Naive thymus-derived CD4-positive, alpha-beta T cell (primary cell): ENCODE measurements at regions not wholly inside any gene's neighbourhood (a gene's known extent, or its start where the extent isn't known, plus 50 kb on each side); places are given as distances from the start of the nearest gene placed in this dataset.

ENCODE experiments used
- ATAC-seq: fragments of 150-1000 bp; cut with Tn5 transposase; 2 replicates; pipeline ENCODE4 v1.10.0; 2021; ENCODE audit warnings: mild to moderate bottlenecking, moderate library complexity
- CTCF ChIA-PET: fragments of 350-600 bp; sonication (Branson Sonifier 250); formaldehyde crosslinking; loops from one replicate; lab custom pipeline; 2021; ENCODE audit warnings: antibody characterized with exemption; lab: Charles Lee
- POLR2A ChIA-PET: fragments of 350-600 bp; sonication (Branson Sonifier 250); formaldehyde crosslinking; loops from one replicate; lab custom pipeline; 2021; ENCODE audit warnings: antibody characterized with exemption, inconsistent platforms; lab: Charles Lee
- DNase-seq, 9 donors: peaks; one replicate each; pipeline versions ENCODE4 v3.0.0 to v3.0.0-alpha.2; 2020 to 2022; ENCODE audit warnings: mixed read lengths in 1 of 9
- H3K27ac ChIP-seq: one replicate; pipeline ENCODE4 v1.7.0; 2013; ENCODE audit warnings: mild to moderate bottlenecking, low read depth, low read length, moderate library complexity
- H3K27me3 ChIP-seq, 2 donors: one replicate each; pipeline ENCODE4 v1.7.0; 2013; ENCODE audit warnings: low read length in 2 of 2, mild to moderate bottlenecking in 2 of 2, moderate library complexity in 2 of 2; ENCODE audit not compliant: control insufficient read depth in 2 of 2, insufficient read depth in 2 of 2
- H3K36me3 ChIP-seq, 3 experiments: 1 replicate in 2 of 3; 2 replicates in 1 of 3; pipeline ENCODE4 v1.7.0; 2013; ENCODE audit warnings: low read length in 3 of 3, mild to moderate bottlenecking in 3 of 3, moderate library complexity in 1 of 3; ENCODE audit not compliant: insufficient read depth in 3 of 3, control insufficient read depth in 2 of 3
- H3K4me1 ChIP-seq, 2 donors: one replicate each; pipeline ENCODE4 v1.7.0; 2013; ENCODE audit warnings: low read length in 2 of 2, mild to moderate bottlenecking in 2 of 2, moderate library complexity in 1 of 2; ENCODE audit not compliant: control insufficient read depth in 2 of 2, insufficient read depth in 2 of 2
- H3K4me3 ChIP-seq: 2 replicates; pipeline ENCODE4 v1.7.0; 2013; ENCODE audit warnings: mild to moderate bottlenecking, low read length
- H3K9me3 ChIP-seq, 3 experiments: 1 replicate in 2 of 3; 2 replicates in 1 of 3; pipeline ENCODE4 v1.7.0; 2013; ENCODE audit warnings: low read length in 3 of 3; ENCODE audit not compliant: control insufficient read depth in 2 of 3
- H3K27ac Mint-ChIP-seq, 9 donors: one replicate each; pipeline ENCODE4 v1.8.0; 2020 to 2022; ENCODE audit warnings: mixed read lengths in 9 of 9, mild to moderate bottlenecking in 8 of 9, moderate library complexity in 5 of 9, inconsistent platforms in 2 of 9
- H3K27me3 Mint-ChIP-seq, 5 donors: one replicate each; pipeline ENCODE4 v1.8.0; 2021 to 2022; ENCODE audit warnings: mixed read lengths in 5 of 5, mild to moderate bottlenecking in 1 of 5
- H3K36me3 Mint-ChIP-seq, 5 donors: one replicate each; pipeline ENCODE4 v1.8.0; 2020 to 2022; ENCODE audit warnings: mixed read lengths in 5 of 5, mild to moderate bottlenecking in 3 of 5, inconsistent platforms in 1 of 5
- H3K4me1 Mint-ChIP-seq, 7 donors: one replicate each; pipeline ENCODE4 v1.8.0; 2020 to 2022; ENCODE audit warnings: mixed read lengths in 7 of 7, mild to moderate bottlenecking in 3 of 7, inconsistent platforms in 1 of 7
- H3K4me3 Mint-ChIP-seq, 10 donors: one replicate each; pipeline ENCODE4 v1.8.0; 2020 to 2022; ENCODE audit warnings: mild to moderate bottlenecking in 10 of 10, mixed read lengths in 10 of 10, moderate library complexity in 6 of 10, inconsistent platforms in 2 of 10
- H3K9me3 Mint-ChIP-seq, 11 donors: one replicate each; pipeline ENCODE4 v1.8.0; 2020 to 2022; ENCODE audit warnings: mixed read lengths in 11 of 11, mild to moderate bottlenecking in 4 of 11, inconsistent platforms in 1 of 11, moderate library complexity in 1 of 11
- intact Hi-C, 2 donors: fragments of 100-400 bp; cut with micrococcal nuclease; formaldehyde crosslinking; loops; one replicate each; pipeline ENCODE4 v1.15.1; 2023

GRCh38 chr19:32176591-32176990 lies 168.8 kb upstream of the ZNF507 start:
- Histone ChIP-seq H3K4me1 (no peaks in the 10 kb centered on the region), H3K27me3 (no peaks in the 10 kb centered on the region), H3K36me3 (no peaks in the 10 kb centered on the region), H3K4me3 (no peak overlapping the region), H3K27ac (no peak overlapping the region), H3K9me3 (no peaks in the 10 kb centered on the region)
- ChIA-PET CTCF (interaction anchor here (0.8 kb wide), 1 partner anchor 48 kb away, joined by 3 read pairs; no protein-coding TSS in a partner anchor), POLR2A (interaction anchor here (0.6 kb wide), 1 partner anchor 112 kb away, joined by 3 read pairs; no protein-coding TSS in a partner anchor)
- ATAC-seq = no peak
- Mint-ChIP-seq H3K9me3 (peaks cover 0 to 4% (median 0%) of the 10 kb centered on the region in 11 donors), H3K4me3 (no peak overlapping the region), H3K36me3 (no peaks in the 10 kb centered on the region), H3K27ac (no peak overlapping the region), H3K27me3 (peaks cover 0 to 9% (median 4%) of the 10 kb centered on the region in 5 donors), H3K4me1 (no peaks in the 10 kb centered on the region)
- no peak for DNase-seq
- intact Hi-C loops = no loop called here

DNA sequence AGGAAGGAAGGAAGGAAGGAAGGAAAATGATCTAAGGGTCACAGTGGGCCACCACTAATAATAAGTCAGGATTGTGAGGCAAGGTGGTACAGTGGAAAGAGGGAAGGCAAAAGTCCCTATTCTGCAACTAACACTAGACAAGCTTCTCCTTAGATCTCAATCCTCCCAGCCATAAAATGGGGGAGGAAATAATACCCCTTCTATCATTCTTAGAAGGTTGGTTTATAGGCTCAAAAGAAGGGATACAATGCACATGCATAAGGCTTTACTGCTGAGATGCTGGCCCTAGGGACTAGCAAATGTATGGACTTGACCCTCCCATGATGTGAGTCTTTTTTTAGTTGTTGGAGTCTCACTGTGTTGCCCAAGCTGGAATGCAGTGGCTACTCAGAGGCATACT lies 167.7 kb upstream of the ZNF507 start:
- Histone ChIP-seq H3K27ac (no peak overlapping the region), H3K36me3 (no peaks in the 10 kb centered on the region), H3K9me3 (no peaks in the 10 kb centered on the region), H3K4me3 (no peak overlapping the region), H3K27me3 (no peaks in the 10 kb centered on the region), H3K4me1 (no peaks in the 10 kb centered on the region)
- Mint-ChIP-seq H3K27me3 (peaks cover 0 to 9% (median 4%) of the 10 kb centered on the region in 5 donors), H3K4me3 (no peak overlapping the region), H3K27ac (no peak overlapping the region), H3K36me3 (no peaks in the 10 kb centered on the region), H3K4me1 (no peaks in the 10 kb centered on the region), H3K9me3 (peaks cover 0 to 4% (median 0%) of the 10 kb centered on the region in 11 donors)
- CTCF ChIA-PET = no interaction called here
- POLR2A ChIA-PET = no interaction called here
- DNase-seq (no peak), ATAC-seq (no peak)
- intact Hi-C loops = no loop called here

- Histone ChIP-seq H3K36me3 (no peaks in the 10 kb centered on the region), H3K9me3 (no peaks in the 10 kb centered on the region), H3K4me1 (no peaks in the 10 kb centered on the region), H3K4me3 (no peak overlapping the region), H3K27me3 (no peaks in the 10 kb centered on the region), H3K27ac (no peak overlapping the region)
- Mint-ChIP-seq H3K36me3 (no peaks in the 10 kb centered on the region), H3K4me3 (no peak overlapping the region), H3K27me3 (peaks cover 0 to 5% (median 4%) of the 10 kb centered on the region in 5 donors), H3K9me3 (peaks cover 0 to 4% (median under 1%) of the 10 kb centered on the region in 11 donors), H3K27ac (no peak overlapping the region), H3K4me1 (no peaks in the 10 kb centered on the region)
- intact Hi-C loops = no loop called here
- CTCF ChIA-PET = no interaction called here
- POLR2A ChIA-PET = no interaction called here
- DNase-seq (no peak), ATAC-seq (no peak)
These were observed 167.0 kb upstream of the ZNF507 start for GRCh38 chr19:32178401-32178800.

DNA sequence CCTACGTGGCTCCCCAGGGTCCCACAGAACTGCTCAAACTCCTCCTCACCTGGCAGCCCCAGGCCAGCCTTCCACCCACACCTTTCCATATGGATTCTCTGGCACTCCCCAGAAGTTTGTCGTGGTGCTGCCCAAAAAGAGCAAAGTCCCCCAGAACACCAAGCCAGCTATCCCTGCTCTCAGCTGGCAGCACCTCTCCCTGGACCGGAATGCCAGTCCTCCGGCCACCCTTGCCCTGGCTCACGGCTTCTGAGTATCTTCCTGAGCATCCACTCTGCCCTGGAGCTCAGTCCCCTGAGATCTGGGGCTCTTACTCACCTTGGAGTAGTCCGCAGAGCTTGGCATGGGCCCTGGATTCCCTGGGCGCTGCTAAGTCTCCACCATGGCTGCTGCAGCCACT lies 166.5 kb upstream of the ZNF507 start:
- Mint-ChIP-seq H3K27me3 (peaks cover 0 to 5% (median 4%) of the 10 kb centered on the region in 5 donors), H3K4me1 (no peaks in the 10 kb centered on the region), H3K4me3 (no peak overlapping the region), H3K36me3 (no peaks in the 10 kb centered on the region), H3K9me3 (peaks cover 0 to 6% (median 2%) of the 10 kb centered on the region in 11 donors), H3K27ac (no peak overlapping the region)
- intact Hi-C loops = no loop called here
- no peak for DNase-seq
- CTCF ChIA-PET = no interaction called here
- H3K27ac ChIP-seq = no peak overlapping the region
- H3K36me3 ChIP-seq = no peaks in the 10 kb centered on the region
- H3K27me3 ChIP-seq = no peaks in the 10 kb centered on the region
- no peak for ATAC-seq
- no peak overlapping the region for H3K4me3 ChIP-seq
- H3K9me3 ChIP-seq = no peaks in the 10 kb centered on the region
- POLR2A ChIA-PET = no interaction called here
- H3K4me1 ChIP-seq = no peaks in the 10 kb centered on the region

DNA sequence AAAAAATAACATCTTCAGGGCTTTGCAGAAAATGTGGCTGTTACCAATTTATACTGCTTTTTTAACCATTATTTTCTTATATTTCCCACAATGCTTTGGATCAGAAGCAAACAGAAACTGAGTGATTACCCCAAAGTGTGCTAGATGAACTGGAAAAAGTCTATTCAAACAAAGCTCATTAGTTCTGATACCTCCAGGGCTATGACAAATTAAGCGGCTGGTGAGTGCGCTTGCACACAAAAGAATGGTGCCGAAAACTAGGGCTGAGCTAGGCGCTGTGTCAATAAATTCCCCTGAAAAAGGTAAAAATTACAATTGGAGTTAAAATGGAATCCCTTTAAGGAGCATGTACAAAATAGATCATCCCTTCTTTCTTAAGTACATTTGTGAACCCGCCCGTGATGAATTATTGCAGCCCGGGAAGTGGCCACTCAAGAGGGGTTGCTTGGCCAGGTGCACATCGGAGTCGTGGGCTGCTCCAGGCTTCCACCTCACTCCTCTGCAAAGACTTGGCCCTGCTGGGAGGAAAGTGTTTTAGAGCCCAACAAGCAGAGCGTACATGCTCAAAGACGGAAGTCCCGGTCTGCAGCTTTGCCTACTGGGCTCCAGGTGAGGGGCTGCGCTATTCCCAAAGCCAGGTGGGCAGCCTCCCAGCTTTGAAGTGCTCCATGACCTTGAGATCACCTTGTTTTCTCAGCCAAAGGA lies 164.0 kb upstream of the ZNF507 start:
- ChIA-PET POLR2A (no interaction called here), CTCF (no interaction called here)
- Histone ChIP-seq H3K4me3 (no peak overlapping the region), H3K27me3 (no peaks in the 10 kb centered on the region), H3K9me3 (no peaks in the 10 kb centered on the region), H3K36me3 (no peaks in the 10 kb centered on the region), H3K4me1 (no peaks in the 10 kb centered on the region), H3K27ac (no peak overlapping the region)
- intact Hi-C loops = no loop called here
- Mint-ChIP-seq H3K27ac (no peak overlapping the region), H3K4me3 (no peak overlapping the region), H3K9me3 (peaks cover 0 to 7% (median 3%) of the 10 kb centered on the region in 11 donors), H3K4me1 (no peaks in the 10 kb centered on the region), H3K36me3 (no peaks in the 10 kb centered on the region), H3K27me3 (peaks cover 0 to 11% (median 4%) of the 10 kb centered on the region in 5 donors)
- DNase-seq (no peak), ATAC-seq (no peak)

DNA sequence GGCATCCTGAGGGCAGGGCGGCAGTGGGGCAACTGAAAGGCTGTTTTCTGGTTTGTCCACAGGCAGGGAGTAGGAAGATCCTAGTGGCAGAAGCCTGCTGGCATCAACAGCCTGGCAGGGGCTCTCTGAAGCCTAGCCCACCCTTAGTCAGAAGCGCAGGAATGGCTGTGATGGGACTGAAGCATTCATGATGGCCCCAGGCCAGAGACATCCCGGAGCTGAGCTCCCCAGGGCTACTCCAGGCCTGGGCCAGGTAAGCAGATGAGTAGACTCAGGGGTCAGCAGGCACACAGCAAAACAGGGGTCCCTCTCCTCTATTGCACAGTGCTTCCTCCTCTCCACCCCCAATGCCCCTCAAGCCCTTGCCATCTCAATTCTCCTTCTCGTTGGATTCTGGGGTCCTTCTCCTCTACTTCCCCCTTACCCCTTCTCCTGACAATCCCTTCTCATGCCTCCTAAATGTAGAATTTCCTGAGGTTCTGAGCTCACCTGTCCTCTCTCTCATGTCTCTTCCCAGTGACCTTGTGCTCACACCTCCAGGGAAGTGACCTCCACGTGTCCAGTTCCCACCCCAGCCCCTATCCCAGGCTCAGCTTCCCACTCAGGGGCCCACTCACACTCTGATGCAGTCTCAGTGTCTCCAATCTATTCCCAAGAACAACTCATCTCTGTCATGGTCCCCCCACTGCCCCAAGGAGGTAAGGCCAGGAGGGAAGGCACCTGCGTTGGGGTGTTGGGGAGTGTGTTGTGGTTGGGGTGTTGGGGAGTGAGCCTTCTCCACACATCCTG lies 158.7 kb upstream of the ZNF507 start:
- Histone ChIP-seq H3K36me3 (no peaks in the 10 kb centered on the region), H3K9me3 (no peaks in the 10 kb centered on the region), H3K27me3 (no peaks in the 10 kb centered on the region), H3K27ac (no peak overlapping the region), H3K4me1 (no peaks in the 10 kb centered on the region), H3K4me3 (no peak overlapping the region)
- CTCF ChIA-PET = no interaction called here
- Mint-ChIP-seq H3K27me3 (peaks cover 0 to 16% (median 12%) of the 10 kb centered on the region in 5 donors), H3K9me3 (peaks cover 0 to 11% (median 3%) of the 10 kb centered on the region in 11 donors), H3K4me3 (no peak overlapping the region), H3K36me3 (no peaks in the 10 kb centered on the region), H3K4me1 (no peaks in the 10 kb centered on the region), H3K27ac (no peak overlapping the region)
- POLR2A ChIA-PET = no interaction called here
- intact Hi-C loops = no loop called here
- DNase-seq (no peak), ATAC-seq (no peak)
